AG20443 (cell line): ENCODE measurements at regions not wholly inside any gene's neighbourhood (a gene's known extent, or its start where the extent isn't known, plus 50 kb on each side); places are given as distances from the start of the nearest gene placed in this dataset.
"Not testable (repeated sequence)": the region's sequence is repeated elsewhere in the genome, so short reads cannot be mapped to it uniquely, and the experiment has no call there.

ENCODE experiments used
- DNase-seq: peaks from one replicate; pipeline ENCODE4 v3.0.0; 2012; ENCODE audit warnings: low spot score, mixed read lengths

- DNase-seq = no peak
Observed at GRCh38 chr7:39758234-39758970, 135.0 kb downstream of the RALA start.

- DNase-seq = no peak
Observed at GRCh38 chr7:39761449-39761848, 138.1 kb downstream of the RALA start.

- DNase-seq = not testable (repeated sequence)
Observed at GRCh38 chr7:39762466-39762865, 139.1 kb downstream of the RALA start.

GRCh38 chr7:39762881-39763280 lies 139.5 kb downstream of the RALA start:
- DNase-seq = peak; percentile 67

GRCh38 chr7:39765833-39766232 lies 142.5 kb downstream of the RALA start:
- DNase-seq = not testable (repeated sequence)

- DNase-seq = not testable (repeated sequence)
Observed at GRCh38 chr7:39768439-39768838, 145.1 kb downstream of the RALA start.

- not testable (repeated sequence) for DNase-seq
Observed at GRCh38 chr7:39774341-39774851, 151.0 kb downstream of the RALA start.

- DNase-seq = not testable (repeated sequence)
Observed at GRCh38 chr7:39781557-39781956, 158.2 kb downstream of the RALA start.

GRCh38 chr7:39786440-39786839 lies 163.1 kb downstream of the RALA start:
- DNase-seq = not testable (repeated sequence)

GRCh38 chr7:39791035-39791434 lies 159.0 kb upstream of the CDK13 start:
- DNase-seq = not testable (repeated sequence)

GRCh38 chr7:39791911-39792310 lies 158.1 kb upstream of the CDK13 start:
- not testable (repeated sequence) for DNase-seq

GRCh38 chr7:39793026-39793425 lies 157.0 kb upstream of the CDK13 start:
- DNase-seq = not testable (repeated sequence)

- not testable (repeated sequence) for DNase-seq
Observed at GRCh38 chr7:39793851-39794250, 156.2 kb upstream of the CDK13 start.

- DNase-seq = not testable (repeated sequence)
Observed at GRCh38 chr7:39796947-39797346, 153.1 kb upstream of the CDK13 start.

GRCh38 chr7:39798077-39798476 lies 152.0 kb upstream of the CDK13 start:
- DNase-seq = not testable (repeated sequence)

- DNase-seq = no peak
Observed at GRCh38 chr7:39808796-39809481, 141.1 kb upstream of the CDK13 start.

GRCh38 chr7:39810204-39810642 lies 139.8 kb upstream of the CDK13 start:
- DNase-seq = no peak

GRCh38 chr7:39810710-39811109 lies 139.3 kb upstream of the CDK13 start:
- DNase-seq = no peak

GRCh38 chr7:39811161-39811614 lies 138.9 kb upstream of the CDK13 start:
- DNase-seq = peak; percentile 40

GRCh38 chr7:39816462-39817060 lies 133.5 kb upstream of the CDK13 start:
- DNase-seq = no peak

- no peak for DNase-seq
Observed at GRCh38 chr7:39819514-39819913, 130.5 kb upstream of the CDK13 start.

- no peak for DNase-seq
Observed at GRCh38 chr7:39824456-39825200, 125.4 kb upstream of the CDK13 start.
